GM21367 (cell line): ENCODE measurements at regions not wholly inside any gene's neighbourhood (a gene's known extent, or its start where the extent isn't known, plus 50 kb on each side); places are given as distances from the start of the nearest gene placed in this dataset.
"Not testable (repeated sequence)": the region's sequence is repeated elsewhere in the genome, so short reads cannot be mapped to it uniquely, and the experiment has no call there.

Experiments
- ATAC-seq: cut with Tn5 transposase; IDR thresholded peaks from one replicate; pipeline ENCODE4 v1.9.1; 2021; ENCODE audit not compliant: unreplicated experiment

DNA sequence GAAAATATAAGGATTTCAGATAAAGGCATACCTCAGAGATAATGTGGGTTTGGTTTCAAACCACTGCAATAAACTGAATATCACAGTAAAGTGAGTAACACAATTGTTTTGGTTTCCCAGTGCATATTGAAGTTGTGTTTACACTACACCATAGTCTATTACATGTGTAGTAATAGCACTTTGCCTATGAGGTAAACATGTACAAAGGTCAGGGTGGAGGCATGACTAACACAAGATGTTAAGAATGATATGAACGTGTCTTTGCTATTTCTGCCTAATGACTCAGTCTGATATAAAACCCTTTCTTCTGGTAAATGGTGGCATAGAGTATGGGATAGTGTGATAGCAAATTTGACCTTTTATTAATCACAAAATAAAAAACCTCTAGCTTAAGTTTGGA, 621.5 kb upstream of the ADGRL2 start:
- no peak for ATAC-seq

DNA sequence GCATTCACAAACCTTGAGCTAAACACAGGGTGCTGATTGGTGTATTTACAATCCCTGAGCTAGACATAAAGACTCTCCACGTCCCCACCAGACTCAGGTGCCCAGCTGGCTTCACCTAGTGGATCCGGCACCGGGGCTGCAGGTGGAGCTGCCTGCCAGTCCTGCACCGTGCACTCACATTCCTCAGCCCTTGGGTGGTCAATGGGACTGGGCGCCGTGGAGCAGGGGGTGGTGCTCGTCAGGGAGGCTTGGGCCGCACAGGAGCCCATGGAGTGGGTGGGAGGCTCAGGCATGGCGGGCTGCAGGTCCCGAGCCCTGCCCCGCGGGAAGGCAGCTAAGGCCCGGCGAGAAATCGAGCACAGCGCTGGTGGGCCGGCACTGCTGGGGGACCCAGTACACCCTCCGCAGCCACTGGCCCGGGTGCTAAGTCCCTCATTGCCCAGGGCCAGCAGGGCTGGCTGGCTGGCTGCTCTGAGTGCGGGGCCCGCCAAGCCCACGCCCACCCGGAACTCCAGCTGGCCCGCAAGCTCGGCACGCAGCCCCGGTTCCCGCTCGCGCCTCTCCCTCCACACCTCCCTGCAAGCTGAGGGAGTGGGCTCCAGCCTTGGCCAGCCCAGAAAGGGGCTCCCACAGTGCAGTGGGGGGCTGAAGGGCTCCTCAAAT, 622.2 kb upstream of the ADGRL2 start:
- not testable (repeated sequence) for ATAC-seq

DNA sequence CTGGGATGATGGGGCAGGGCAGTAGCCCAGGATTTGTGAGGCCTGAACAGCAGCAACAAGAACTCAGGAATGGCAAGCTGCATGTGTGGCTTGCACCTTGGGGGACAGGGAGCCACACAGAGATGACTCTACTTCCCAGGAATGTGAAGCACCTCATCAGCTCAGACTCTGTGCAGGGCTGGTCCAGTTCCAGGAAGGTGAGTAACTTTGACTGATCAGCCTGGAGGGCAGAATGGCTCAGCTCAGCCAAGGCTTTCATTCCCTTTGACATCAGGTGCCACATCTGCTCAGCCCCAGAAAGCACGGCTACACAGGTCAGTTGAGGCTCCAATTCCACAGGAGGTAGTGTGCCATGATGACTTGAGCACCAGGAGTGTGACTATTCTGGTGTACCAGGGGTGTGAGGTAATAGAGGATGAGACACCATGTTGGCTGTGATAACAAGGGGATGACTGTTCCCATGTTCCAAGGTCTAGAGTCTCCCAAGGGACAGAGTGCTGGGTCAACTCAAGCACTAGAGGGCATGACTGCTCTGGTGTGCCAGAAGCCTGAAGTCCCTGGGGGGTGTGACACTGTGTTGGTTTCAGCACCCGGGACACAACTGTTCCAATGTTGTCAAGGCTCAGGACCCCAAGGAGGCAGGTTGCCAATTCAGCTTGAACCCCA, 625.8 kb upstream of the ADGRL2 start:
- no peak for ATAC-seq

DNA sequence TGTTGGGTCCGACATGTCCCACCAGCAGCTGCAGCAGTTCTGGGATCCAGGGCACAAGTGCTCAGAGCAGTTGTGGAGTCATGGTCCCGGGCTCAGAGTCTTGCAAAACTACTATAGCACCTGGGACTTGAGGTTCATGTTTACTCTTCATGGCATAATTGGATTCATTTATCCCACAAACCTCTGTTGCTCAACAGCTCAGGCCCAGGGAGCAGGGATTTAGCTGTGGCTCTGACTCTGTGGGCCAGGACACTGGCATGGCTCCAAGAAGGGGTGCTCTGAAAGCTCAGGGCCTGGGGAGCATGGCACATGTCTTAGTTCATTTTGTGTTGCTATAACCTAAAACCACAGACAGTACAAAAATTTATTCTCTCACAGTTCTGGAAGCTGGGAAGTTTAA, 626.7 kb upstream of the ADGRL2 start:
- no peak for ATAC-seq

DNA sequence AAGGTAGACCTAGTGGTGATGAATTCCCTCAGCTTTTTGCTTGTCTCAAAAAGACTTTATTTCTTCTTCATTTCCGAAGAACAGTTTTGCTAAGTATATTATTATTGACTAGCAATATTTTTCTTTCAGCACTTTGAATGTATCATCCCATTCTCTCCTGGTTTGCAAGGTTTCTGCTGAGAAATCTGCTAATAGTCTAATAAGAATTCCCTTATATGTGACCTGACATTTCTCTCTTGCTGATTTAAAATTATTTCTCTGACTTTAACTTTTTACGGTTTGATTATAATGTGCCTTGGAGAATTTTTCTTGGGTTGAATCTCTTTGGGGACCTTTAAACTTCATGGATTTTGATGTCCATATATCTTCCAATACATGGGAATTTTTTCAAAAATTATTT, 628.3 kb upstream of the ADGRL2 start:
- no peak for ATAC-seq

DNA sequence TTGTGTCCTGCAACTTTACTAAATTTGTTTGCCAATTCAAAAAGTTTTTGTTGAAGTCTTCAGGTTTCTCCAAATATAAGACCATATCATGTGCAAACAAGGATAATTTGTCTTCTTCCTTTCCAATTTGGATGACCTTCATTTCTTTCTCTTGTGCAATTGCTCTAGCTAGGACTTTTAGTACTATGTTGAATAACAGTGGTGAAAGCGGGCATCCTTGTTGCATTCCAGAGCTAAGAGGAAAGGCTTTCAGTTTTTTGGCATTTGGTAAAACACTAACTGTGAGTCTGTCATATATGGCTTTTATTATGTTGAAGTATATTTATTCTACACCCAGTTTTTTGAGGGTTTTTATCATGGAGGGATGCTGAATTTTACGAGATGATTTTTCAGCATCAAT, 630.0 kb upstream of the ADGRL2 start:
- ATAC-seq: no peak

DNA sequence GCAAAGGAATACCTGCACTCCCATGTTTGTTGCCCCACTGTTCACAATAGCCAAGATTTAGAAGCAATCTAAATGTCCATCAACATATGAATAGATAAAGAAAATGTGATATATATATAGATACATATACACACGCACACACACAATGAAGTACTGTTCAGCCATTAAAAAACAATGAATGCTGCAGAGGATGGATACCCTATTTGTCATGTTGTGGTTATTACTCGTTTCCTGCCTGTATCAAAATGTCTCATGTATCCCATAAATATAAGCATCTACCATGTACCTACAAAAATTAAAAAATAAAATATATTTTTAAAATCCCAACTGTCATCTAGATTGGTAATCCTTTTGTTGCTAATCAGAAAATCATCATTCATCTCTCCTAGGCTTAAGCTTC, 634.8 kb upstream of the ADGRL2 start:
- no peak for ATAC-seq

DNA sequence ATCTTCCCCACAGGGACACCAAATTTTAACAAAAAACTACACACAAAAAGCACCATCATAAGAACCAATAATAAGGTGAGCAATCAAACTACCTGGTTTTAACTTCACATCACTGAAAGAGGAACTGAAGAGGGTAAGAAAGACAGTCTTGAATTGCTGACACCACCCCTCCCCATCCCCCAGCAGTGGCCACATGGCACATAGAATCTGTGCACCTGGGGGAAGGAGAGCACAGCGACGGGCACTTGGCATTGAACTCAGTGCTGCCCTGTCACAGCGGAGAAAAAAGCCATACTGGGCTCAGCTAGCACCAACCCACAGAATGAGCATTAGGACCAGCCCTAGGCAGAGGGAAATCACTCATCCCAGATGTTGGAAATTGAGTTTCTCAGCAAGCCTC, 640.0 kb upstream of the ADGRL2 start:
- no peak for ATAC-seq

DNA sequence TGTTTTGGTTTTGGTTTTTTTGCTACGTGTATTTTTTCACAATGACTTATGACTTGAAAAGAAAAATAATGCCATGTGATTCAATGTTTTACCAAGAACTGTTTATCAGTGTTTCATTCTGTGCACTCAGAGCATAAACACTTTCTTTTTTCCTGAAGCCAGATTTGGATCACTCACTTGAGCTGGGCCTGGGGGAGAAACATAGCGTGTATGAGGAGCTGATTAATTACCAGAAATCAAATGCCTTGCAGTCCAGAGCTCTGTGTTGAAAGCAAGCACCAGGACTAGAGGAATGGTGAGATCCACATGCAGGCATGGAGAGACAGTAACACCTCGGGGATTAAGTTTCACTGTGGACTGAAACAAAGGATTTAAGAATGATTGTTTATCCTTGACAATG, 642.1 kb upstream of the ADGRL2 start:
- ATAC-seq: no peak

DNA sequence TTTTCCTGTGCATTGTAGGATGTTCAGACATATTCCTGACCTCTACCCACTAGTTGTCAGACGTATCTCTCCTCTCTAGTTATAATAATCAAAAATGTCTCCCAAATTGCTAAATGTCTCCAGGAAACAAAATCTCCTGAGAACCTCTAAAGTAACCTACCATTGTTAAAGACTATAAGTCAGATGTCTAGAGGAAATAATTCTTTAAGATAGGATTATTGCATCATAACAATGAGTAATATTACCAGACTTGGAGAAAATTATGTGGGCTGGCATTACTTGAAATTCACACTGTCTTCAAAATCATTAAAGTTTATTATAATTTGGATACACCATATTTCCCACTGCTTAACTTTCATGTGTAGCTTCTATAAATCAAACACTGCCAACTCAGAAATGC, 643.0 kb upstream of the ADGRL2 start:
- no peak for ATAC-seq

DNA sequence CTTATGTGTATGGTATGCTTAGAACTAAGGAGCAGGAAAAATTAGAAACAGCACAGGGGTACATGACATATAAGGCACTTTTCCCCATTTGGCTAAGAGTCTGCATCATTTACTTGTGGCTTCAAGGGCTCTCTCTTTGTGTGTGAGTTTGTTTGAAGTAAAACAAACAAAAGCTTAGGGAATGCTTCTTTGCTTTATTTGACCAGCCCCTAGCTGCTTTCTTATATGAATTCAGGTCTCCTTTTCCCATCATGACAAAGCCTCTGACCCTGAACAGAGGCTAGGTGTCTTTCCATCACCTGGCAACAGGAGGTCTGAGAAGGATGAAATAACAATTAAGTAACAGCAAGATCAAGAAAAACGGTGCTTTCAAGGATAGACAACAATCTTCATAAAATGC, 643.8 kb upstream of the ADGRL2 start:
- ATAC-seq: no peak

DNA sequence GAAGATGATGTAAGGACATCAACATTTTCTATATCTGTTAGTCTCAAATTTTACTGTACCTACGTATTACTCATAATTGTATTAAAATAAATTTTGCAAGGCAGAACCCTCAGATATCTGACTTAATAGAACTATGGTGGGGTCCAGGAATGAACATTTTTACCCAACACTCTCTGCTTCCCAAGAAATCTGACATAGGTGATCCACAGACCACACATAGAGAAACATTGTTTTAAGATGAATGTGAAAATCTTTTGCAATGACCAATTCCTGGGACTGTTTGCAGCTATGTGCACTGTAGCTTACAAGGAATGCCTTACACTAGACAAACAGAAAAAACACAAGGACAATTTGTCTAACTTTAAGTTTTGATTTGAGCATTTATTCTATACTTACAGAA, 645.6 kb upstream of the ADGRL2 start:
- no peak for ATAC-seq

DNA sequence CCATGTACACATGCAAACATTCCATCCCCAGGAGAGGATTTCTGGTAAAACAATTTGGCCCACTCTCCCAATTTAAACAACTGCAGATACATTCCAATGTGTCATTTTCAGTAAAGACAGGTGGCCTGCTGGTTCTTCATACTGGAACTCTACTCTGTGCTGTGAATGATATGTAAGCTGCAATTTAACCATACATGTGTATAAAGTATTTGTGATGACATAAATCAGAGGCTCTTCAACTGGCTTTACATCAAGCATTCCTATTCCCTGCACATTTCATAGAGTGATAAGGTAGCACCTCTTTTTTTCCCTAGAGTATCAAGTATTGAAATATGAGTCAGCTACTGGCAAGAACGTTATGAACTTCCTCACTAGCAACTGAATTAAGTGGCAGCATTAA, 649.5 kb upstream of the ADGRL2 start:
- no peak for ATAC-seq

DNA sequence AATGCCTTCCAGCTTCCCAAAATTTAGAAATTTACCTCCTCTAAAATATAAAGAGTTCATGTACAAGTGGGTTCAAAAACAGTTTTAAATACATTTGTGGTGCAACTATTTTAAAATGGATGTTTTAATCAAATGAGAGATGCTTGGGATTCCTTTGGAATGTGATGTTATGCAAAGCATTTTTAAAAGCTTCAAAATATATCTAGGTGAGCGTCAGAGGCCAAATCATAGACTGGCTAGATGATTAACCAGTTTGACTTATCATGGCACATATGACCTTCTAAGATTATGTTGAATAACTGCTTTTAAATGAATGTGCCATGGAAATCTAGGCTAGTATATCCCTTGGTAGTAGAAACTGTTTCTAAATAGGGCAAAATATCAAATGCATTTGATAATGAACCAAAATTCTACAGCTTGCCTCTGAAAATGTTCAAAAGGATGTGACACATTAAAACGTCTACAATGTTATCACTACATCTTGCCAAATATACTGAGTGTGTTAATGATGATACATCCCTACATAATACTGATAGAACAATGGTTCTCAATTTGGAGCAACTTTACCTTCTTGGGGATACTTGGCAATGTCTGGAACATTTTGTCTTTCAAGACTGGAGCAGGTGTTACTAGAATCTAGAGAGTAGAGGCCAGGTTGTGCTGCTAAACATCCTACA, 650.9 kb upstream of the ADGRL2 start:
- no peak for ATAC-seq

DNA sequence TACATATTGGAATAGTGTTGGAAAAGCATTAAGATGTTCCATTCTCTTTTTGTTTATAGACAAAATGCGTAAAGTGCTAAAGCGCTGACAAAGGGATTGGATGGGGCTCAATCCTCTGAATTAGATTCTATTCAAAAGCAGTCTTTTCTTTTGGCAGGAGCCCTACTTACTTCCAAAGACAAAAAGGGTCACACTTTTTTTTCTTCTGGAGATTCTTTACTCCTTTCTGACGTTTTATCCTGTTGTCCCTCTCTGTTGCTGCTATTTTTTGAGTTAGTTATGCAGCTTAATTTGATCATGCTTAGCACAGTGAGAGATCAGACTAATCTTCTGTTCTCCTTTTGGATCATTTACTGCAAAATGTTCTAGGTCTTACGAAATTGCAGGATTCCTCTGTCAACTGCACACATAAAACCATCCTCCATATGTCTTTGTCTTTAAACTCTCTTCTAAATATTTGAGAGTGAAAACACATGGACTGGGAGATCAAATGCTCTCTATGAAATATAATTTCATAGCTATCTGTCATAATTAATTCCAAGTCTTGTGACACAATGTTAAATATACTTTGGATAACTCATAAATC, 656.4 kb upstream of the ADGRL2 start:
- ATAC-seq: no peak

DNA sequence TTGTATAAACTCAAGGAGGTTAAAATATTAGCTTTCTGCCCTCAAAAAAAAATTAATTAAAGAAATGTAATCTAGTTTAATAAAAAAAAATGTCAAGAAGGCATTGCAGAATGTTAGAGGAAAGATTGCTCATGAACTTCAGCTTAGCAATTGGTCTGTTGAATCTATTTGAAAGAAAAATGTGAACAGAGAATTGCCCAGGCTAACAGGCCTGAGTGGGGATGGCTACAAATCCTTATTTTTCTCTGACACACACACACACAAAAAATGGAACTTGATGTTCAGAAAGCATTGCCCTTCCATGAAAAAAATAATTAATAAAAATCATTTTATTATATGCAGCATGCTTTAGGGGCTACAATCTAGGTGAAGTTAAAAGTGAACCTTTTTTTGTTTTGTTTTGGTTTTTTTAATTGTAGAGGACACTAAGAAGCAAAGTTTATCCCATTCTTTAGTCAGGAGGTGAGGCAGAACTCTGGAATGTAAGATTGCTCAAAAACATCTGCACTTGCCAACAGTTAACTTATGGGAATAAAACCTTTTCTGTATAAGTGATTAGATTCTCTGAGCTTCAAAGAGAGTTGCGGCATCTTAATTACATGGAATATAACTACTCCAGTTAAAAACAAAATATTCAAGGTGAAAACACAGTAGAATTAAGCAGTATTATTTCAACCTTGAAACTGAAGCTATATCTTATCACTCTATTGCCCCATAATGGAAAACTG, 658.5 kb upstream of the ADGRL2 start:
- no peak for ATAC-seq

DNA sequence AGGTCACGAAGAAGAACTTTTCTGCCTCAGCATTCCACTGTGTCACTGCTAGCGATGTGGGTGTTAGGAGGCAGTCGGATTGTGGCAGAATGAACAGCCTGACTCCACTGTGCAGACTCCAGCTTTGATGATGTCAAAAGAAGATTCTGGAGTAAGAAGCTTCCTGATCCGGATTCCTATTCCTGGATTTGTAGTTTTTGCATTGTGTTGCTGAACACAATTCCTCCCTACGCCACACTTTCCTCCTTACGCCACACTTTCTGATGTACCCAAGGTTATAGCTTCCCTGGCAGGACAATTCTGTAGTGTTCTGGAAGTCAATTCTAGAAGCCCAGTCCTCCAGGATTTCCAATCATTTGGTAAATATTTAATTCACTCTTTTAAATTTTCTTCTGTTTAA, 665.2 kb upstream of the ADGRL2 start:
- no peak for ATAC-seq

DNA sequence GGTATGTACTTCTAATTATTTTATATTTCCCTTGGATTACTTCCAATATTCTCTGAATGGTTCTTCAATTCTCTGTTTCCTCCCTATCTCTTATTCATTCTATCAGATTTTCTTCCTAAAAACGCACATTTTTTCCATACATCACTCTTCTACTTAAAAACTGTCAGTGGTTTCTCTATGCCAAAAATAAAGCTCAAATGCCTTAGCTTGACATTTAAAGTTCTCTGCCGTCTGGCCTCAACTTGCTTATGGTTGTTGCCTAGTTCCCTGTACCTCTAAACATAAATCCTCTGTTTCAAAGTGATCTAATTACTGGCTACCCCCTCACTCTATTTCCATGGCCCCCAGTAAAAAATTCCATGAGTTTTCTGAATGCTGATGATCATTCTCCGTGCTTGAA, 671.0 kb upstream of the ADGRL2 start:
- no peak for ATAC-seq

DNA sequence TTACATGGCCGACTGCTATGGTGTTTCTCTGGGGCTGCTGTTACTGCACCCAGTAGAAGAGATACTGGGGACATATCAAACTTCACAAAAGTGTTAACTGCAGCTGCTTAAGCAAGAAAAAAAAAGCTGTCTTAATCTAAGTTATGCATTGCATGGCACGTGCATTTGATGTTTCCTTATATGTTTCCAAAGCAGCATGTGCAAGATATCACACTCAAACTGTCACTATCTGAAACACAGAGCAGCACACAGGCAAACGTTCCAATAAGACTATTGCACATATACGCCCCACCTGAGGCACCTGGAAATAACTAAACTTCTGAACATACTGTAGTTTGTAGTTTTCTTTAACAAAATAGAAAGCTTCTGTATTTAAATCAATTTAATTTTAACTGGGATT, 671.4 kb upstream of the ADGRL2 start:
- no peak for ATAC-seq

DNA sequence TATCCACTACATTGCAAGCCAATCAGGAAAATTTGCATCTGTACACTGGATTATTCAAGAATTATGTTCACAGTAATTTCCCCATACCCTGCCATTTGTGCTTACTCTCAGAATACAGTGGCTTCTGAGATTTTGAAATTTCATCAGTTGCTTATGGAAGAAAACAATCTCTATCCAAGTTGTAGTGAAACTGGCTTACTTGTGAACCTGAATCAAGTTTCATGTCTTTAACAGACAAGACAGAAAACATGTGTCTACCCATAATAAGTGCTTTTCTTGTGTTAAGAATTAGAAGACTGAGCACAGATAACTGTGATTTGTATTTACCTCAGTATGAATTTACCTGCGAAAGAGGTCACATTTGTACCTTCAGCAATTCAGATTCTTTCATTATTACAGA, 672.7 kb upstream of the ADGRL2 start:
- no peak for ATAC-seq

DNA sequence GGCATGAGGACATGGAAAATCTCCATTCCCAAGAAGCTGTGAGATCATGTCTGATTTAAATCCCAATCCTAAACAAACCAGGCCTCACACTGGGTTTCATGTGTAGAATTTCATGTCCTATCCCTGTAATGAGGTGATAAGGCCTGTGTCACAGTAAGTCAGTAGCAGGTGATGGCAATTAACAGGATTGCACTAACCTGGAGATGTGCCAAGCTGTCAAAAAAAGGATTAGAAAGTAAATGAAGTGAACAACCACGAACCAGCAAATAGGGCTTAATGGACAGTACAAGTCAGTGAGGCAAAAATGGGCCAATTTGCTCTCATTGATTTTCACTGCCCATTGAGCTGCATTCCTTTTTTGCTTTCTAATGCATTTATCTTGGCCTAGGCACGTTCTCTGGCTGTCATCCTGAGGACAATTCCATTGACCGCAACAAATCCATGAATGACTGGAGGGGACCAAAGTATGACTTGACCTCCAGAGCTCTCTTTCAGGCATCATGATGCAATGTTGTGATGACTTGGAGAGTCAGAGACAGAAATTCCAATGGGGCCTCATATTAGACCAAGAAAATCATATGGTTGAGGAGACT, 673.6 kb upstream of the ADGRL2 start:
- ATAC-seq: no peak
